Naive thymus-derived CD8-positive, alpha-beta T cell (primary cell): ENCODE measurements at regions not wholly inside any gene's neighbourhood (a gene's known extent, or its start where the extent isn't known, plus 50 kb on each side); places are given as distances from the start of the nearest gene placed in this dataset.
"Not testable (repeated sequence)": the region's sequence is repeated elsewhere in the genome, so short reads cannot be mapped to it uniquely, and the experiment has no call there.

Experiments
- ATAC-seq, 2 donors: fragments of 150-1000 bp; cut with Tn5 transposase in 1 of 2; sonication (Bioruptor Pico), chemical (Tn5 transposase) in 1 of 2; 1 replicate in 1 of 2; 2 replicates in 1 of 2; pipeline ENCODE4 v1.10.0; 2021; ENCODE audit warnings: mild to moderate bottlenecking in 2 of 2, moderate library complexity in 2 of 2
- POLR2A ChIA-PET: fragments of 350-600 bp; sonication (Branson Sonifier 250); formaldehyde crosslinking; loops from one replicate; lab custom pipeline; 2021; ENCODE audit warnings: antibody characterized with exemption; lab: Charles Lee
- DNase-seq, 10 donors: peaks; one replicate each; pipeline versions ENCODE4 v3.0.0 to v3.0.0-alpha.2; 2020 to 2022
- H3K27ac Mint-ChIP-seq, 10 donors: one replicate each; pipeline ENCODE4 v1.8.0; 2020 to 2022; ENCODE audit warnings: mild to moderate bottlenecking in 10 of 10, mixed read lengths in 10 of 10, moderate library complexity in 4 of 10, inconsistent platforms in 1 of 10
- H3K27me3 Mint-ChIP-seq, 5 donors: one replicate each; pipeline ENCODE4 v1.8.0; 2021 to 2022; ENCODE audit warnings: mixed read lengths in 5 of 5
- H3K36me3 Mint-ChIP-seq, 3 donors: one replicate each; pipeline ENCODE4 v1.8.0; 2020 to 2022; ENCODE audit warnings: mixed read lengths in 3 of 3, mild to moderate bottlenecking in 2 of 3, inconsistent platforms in 1 of 3
- H3K4me1 Mint-ChIP-seq, 4 donors: one replicate each; pipeline ENCODE4 v1.8.0; 2021 to 2022; ENCODE audit warnings: mixed read lengths in 4 of 4
- H3K4me3 Mint-ChIP-seq, 10 donors: one replicate each; pipeline ENCODE4 v1.8.0; 2020 to 2022; ENCODE audit warnings: mild to moderate bottlenecking in 10 of 10, mixed read lengths in 10 of 10, moderate library complexity in 6 of 10, inconsistent platforms in 1 of 10
- H3K9me3 Mint-ChIP-seq, 9 donors: one replicate each; pipeline ENCODE4 v1.8.0; 2020 to 2022; ENCODE audit warnings: mixed read lengths in 9 of 9, mild to moderate bottlenecking in 3 of 9, inconsistent platforms in 1 of 9, moderate library complexity in 1 of 9

DNA sequence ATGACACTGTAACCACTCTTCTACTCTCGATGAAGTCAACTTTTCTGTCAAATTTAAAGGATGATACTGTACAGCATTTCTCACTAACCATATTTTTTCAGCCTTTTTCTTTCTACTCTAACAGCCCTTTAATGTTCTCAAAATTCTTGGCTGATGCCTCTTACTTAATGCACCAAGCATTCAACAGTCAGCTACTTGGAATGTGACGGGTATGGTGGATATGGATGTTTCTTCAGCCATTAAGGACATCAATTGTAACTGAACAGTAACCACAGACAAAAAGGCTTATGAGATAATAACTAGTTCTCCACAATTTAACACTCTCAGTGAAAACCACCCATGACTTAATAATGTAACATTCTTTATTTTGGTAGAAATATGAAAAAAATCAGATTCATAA lies 467.2 kb upstream of the ZNF337 start:
- ATAC-seq: no peak
- POLR2A ChIA-PET: no interaction called here

DNA sequence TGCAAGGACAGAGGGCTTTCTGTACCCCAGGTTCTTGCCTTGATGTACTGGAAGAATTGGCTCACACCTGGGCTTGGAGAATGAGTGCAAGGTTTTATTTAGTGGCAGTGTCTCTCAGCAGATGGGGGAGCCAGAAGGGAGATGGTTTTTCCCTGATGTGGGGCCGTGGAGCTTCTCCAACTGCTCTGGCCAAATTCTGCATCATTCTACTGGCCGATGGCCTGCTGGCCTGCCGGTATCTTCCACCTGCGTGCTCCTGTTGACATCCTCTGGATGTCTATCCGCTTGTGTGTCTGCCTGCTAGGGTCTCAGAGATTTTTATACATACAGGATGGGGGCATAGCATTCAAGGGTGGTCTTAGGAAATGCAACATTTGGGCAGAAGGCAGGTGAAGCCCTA lies 466.5 kb upstream of the ZNF337 start:
- H3K36me3 Mint-ChIP-seq, DNase-seq, H3K9me3 Mint-ChIP-seq, H3K4me1 Mint-ChIP-seq, ATAC-seq, POLR2A ChIA-PET, H3K27ac Mint-ChIP-seq, H3K4me3 Mint-ChIP-seq: not testable (repeated sequence)
- H3K27me3 Mint-ChIP-seq: peaks cover 0 to 20% (median 3%) of the 10 kb centered on the region in 5 donors

More for the DNA sequence above, 467.2 kb upstream of the ZNF337 start:
- H3K27me3 Mint-ChIP-seq: peaks cover 0 to 19% (median 4%) of the 10 kb centered on the region in 5 donors
- H3K9me3 Mint-ChIP-seq: no peaks in the 10 kb centered on the region
- H3K27ac Mint-ChIP-seq: no peak overlapping the region
- H3K4me1 Mint-ChIP-seq: no peaks in the 10 kb centered on the region
- DNase-seq: no peak
- H3K4me3 Mint-ChIP-seq: no peak overlapping the region
- no peaks in the 10 kb centered on the region for H3K36me3 Mint-ChIP-seq

DNA sequence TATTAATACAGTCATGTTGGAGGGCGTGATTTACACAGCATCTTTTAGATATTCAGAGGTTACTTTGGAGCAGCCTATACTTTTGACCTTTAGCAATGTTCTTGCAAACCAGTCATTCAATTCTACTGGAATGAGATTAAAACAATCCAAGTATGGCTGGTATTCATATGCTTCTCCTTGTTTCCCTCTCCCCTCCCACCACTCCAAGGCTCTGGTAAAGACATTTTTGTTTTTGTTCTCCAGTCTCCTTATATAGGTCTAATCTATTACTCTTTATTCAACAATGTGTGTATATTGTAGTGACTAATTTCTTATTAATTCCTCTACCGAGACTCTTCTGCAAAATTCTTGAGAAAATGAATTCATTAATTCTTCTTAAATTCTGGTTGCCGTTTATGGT lies 465.1 kb upstream of the ZNF337 start:
- H3K4me3 Mint-ChIP-seq, DNase-seq, H3K4me1 Mint-ChIP-seq, H3K27ac Mint-ChIP-seq, ATAC-seq, H3K36me3 Mint-ChIP-seq, POLR2A ChIA-PET, H3K9me3 Mint-ChIP-seq: not testable (repeated sequence)
- H3K27me3 Mint-ChIP-seq: peaks cover 0 to 13% (median 3%) of the 10 kb centered on the region in 5 donors

DNA sequence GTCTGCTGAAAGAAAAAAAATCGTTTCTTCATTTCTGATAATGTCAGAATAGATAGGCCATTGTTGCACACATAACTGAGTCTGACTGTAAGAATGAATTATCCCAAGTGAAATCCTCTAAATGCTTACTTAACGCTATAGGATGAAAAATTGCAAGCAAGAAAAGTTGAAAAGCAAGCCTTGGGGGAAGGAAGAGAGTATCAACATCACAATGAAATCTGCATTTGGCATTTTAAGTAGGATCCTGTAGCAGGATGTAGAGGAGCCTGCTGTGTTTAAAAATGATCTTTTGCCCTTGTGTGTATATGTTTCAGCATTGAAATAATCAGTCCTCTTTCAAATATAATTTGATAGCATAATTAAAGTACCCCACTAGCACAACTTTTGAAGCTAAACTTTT lies 464.3 kb upstream of the ZNF337 start:
- ATAC-seq, H3K4me1 Mint-ChIP-seq, H3K9me3 Mint-ChIP-seq, H3K27ac Mint-ChIP-seq, POLR2A ChIA-PET, DNase-seq, H3K4me3 Mint-ChIP-seq, H3K36me3 Mint-ChIP-seq: not testable (repeated sequence)
- peaks cover 0 to 21% (median 3%) of the 10 kb centered on the region in 5 donors for H3K27me3 Mint-ChIP-seq

DNA sequence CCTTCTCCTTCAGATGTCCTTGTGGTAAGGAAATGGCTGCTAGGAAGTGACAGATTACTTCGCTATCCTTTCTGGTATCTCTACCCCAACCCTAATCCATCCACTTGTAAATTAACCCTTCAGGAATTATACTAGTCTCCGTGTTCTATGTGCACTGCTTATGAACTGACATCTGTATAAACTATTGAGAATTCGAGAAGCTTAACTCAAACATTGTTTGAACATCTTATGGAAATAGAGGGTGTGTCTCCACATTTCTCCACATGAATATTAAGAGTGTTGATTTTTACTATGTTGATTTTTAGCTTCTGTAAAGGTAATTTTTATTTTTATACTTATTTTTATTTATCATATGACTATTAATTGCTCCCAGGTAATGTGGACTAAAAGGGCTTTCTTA lies 457.6 kb upstream of the ZNF337 start:
- peaks cover 0 to 4% (median 0%) of the 10 kb centered on the region in 3 donors for H3K36me3 Mint-ChIP-seq
- POLR2A ChIA-PET: no interaction called here
- DNase-seq (no peak), ATAC-seq (no peak)
- H3K4me1 Mint-ChIP-seq: no peaks in the 10 kb centered on the region
- peaks cover 1 to 25% (median 4%) of the 10 kb centered on the region in 5 donors for H3K27me3 Mint-ChIP-seq
- no peak overlapping the region for H3K27ac Mint-ChIP-seq
- peaks cover 0 to 9% (median 0%) of the 10 kb centered on the region in 9 donors for H3K9me3 Mint-ChIP-seq
- no peak overlapping the region for H3K4me3 Mint-ChIP-seq

DNA sequence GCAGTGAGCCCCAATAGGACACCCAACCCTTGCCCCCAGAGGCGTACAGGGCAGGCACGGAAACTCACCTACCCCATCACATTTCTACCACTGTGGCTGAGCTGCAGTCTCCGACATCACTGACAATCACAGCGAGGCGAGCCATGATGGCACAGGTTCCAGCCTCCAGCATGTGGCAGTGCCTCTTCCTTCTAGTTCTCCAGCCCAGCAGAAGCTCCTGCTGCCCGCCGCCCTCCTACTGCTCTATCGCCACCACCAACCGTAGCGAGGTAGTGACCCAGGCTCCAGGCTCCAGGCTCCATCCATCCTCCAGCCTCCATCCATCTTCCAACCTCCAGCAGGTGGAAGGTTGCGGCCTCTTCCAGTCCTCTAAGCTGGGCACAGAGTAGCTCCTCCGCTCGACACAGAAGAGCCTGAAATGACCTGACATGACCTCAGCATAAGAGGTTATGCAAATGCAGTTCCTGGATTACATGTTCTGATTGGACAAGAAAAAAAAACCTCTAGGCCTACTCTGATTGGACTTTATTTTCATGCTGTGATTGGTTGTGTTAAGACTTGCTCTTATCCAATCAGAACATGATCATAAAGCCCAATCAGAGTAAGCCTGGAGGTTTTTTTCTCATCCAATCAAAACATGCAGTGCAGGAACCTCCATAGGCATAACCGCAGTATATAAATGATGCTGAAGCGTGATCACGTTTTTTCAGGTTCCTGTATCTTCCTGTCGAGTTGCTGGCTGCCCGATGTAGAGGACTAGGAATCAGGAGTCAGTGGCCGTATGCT lies 438.9 kb upstream of the ZNF337 start:
- Mint-ChIP-seq H3K27ac (no peak overlapping the region), H3K36me3 (no peaks in the 10 kb centered on the region), H3K4me1 (peaks cover 0 to 5% (median 4%) of the 10 kb centered on the region in 4 donors), H3K9me3 (peaks cover 0 to 12% (median 0%) of the 10 kb centered on the region in 9 donors), H3K27me3 (peaks cover 0 to 8% (median 0%) of the 10 kb centered on the region in 5 donors), H3K4me3 (no peak overlapping the region)
- DNase-seq (no peak), ATAC-seq (no peak)
- POLR2A ChIA-PET: no interaction called here

DNA sequence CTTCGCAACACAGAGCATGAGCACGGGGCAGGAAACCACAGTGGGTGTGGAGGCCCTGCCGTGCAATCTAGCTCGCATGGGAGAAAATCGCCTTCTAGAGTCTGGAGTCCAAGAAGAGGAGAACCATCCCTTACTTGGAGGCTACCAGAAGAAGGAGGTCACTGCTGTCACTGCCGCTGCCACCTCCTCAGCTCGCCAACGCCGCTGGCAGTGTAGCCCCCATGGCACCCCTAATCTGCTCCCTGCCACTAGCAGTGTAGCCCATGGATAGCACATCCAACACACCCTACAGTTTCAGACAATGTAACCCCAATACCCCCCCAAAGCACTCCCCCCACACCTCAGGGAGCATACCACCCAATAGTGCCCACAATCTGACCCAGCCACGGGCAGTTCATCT lies 438.0 kb upstream of the ZNF337 start:
- no peak for DNase-seq
- peaks cover 0 to 12% (median 0%) of the 10 kb centered on the region in 9 donors for H3K9me3 Mint-ChIP-seq

DNA sequence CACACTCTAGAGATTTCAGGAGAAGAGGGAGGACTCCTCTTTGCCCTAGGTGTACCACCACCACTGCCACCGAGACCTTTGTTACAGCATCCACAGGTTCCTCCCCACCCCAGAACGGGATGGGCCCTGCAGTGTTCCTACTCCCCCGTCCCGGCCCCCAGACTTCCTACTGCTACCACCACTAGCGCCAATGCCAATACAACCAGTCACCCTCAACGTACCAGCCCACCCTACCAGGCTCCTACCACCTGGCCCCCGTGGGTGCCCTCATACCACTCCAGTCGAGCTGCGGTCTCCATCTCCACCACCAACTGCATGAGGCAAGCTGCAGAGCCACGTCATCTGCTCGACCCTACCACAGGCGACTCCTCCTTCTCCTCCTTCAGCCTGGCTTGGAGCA lies 437.1 kb upstream of the ZNF337 start:
- Mint-ChIP-seq H3K27ac (peak overlapping the region in 1 of 10 donors; percentile 29), H3K9me3 (peaks cover 0 to 12% (median 0%) of the 10 kb centered on the region in 9 donors)
- H3K4me3 Mint-ChIP-seq, H3K27me3 Mint-ChIP-seq, ATAC-seq, H3K4me1 Mint-ChIP-seq, POLR2A ChIA-PET, H3K36me3 Mint-ChIP-seq: not testable (repeated sequence)
- peak in 1 of 10 donors; percentile 59 for DNase-seq

More for the DNA sequence above, 438.0 kb upstream of the ZNF337 start:
- peaks cover 0 to 5% (median 2%) of the 10 kb centered on the region in 4 donors for H3K4me1 Mint-ChIP-seq
- H3K36me3 Mint-ChIP-seq: no peaks in the 10 kb centered on the region
- H3K27me3 Mint-ChIP-seq: peaks cover 0 to 8% (median 0%) of the 10 kb centered on the region in 5 donors
- ATAC-seq: no peak
- no peak overlapping the region for H3K27ac Mint-ChIP-seq
- no peak overlapping the region for H3K4me3 Mint-ChIP-seq
- POLR2A ChIA-PET: no interaction called here

DNA sequence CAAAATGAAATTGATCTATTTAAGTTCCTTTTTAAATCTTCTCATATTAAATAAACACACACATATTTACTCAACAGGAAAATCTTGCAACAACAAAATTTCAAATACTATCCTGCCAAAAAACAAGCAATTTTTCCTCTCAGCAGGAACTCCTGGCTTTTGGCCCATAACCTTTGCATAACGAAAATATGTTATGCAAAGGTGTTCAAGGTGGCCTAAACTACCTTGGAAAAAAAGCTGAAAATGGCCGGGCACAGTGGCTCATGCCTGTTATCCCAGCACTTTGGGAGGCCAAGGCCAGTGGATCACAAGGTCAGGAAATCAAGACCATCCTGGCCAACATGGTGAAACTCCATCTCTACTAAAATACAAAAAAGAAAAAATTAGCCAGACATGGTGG lies 424.3 kb upstream of the ZNF337 start:
- H3K36me3 Mint-ChIP-seq, POLR2A ChIA-PET, H3K4me1 Mint-ChIP-seq: not testable (repeated sequence)

DNA sequence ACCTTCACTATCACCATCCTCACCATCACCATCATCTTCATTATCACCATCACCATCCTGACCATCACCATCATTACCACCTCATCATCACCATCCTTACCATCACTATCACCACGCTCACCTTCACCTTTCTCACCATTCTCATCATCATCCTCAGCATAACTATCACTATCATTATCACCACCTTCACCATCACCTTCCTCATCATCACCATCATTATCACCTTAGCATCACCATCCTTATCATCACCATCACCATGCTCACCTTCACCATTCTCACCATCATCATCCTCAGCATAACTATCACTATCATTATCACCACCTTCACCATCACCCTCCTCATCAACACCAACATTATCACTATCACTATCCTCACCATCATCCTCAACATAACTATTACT lies 397.8 kb upstream of the ZNF337 start:
- peaks cover 2 to 11% (median 3%) of the 10 kb centered on the region in 5 donors for H3K27me3 Mint-ChIP-seq
- H3K4me3 Mint-ChIP-seq, POLR2A ChIA-PET, H3K9me3 Mint-ChIP-seq, ATAC-seq, H3K36me3 Mint-ChIP-seq, DNase-seq, H3K4me1 Mint-ChIP-seq, H3K27ac Mint-ChIP-seq: not testable (repeated sequence)

More for the DNA sequence above, 424.3 kb upstream of the ZNF337 start:
- H3K27ac Mint-ChIP-seq, H3K27me3 Mint-ChIP-seq, H3K4me3 Mint-ChIP-seq, DNase-seq, ATAC-seq, H3K9me3 Mint-ChIP-seq: not testable (repeated sequence)

DNA sequence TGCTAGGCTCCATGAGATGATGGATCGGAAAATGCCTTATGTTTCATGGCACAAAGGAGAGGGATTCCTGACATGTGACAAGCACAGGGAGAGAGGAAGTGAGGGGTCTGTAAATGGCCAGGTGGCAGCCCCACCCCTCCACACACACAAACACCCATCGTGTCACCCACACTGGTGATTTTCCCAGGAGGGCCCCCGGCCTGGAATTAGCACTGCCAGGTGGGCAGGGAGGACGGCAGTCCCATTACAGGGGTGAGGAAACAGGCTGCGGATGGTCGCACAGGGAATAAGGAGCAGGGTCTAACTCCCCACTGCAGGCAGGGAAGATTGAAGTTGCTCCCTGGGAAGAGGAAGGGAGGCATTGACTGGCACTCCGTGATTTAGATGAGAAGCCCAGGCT lies 395.3 kb upstream of the ZNF337 start:
- H3K36me3 Mint-ChIP-seq, H3K27me3 Mint-ChIP-seq, ATAC-seq, H3K9me3 Mint-ChIP-seq, POLR2A ChIA-PET, H3K4me3 Mint-ChIP-seq, H3K4me1 Mint-ChIP-seq, DNase-seq: not testable (repeated sequence)
- H3K27ac Mint-ChIP-seq: peak overlapping the region in 1 of 10 donors; percentile 29

DNA sequence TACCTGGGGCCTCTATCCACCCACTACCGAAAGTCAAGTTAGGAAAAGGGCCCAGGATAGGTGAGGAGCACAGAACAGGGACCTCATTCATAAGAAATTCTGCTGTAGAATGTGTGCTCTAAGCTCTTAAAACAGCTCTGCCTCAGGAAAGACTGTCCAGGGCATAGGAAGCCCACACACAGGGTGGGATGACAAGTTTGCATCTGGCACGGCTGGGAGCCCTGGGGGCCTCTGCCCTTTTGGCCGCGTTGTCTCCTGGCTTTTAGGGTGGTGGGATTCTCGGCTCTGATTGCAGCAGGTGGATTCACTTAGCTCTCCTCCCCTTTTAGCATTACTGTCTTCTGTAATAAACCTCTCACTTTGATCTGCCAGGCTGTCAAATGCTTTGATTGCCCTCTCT lies 389.5 kb upstream of the ZNF337 start:
- H3K4me1 Mint-ChIP-seq, H3K9me3 Mint-ChIP-seq, H3K27me3 Mint-ChIP-seq, H3K36me3 Mint-ChIP-seq, H3K4me3 Mint-ChIP-seq, POLR2A ChIA-PET, ATAC-seq, DNase-seq, H3K27ac Mint-ChIP-seq: not testable (repeated sequence)

DNA sequence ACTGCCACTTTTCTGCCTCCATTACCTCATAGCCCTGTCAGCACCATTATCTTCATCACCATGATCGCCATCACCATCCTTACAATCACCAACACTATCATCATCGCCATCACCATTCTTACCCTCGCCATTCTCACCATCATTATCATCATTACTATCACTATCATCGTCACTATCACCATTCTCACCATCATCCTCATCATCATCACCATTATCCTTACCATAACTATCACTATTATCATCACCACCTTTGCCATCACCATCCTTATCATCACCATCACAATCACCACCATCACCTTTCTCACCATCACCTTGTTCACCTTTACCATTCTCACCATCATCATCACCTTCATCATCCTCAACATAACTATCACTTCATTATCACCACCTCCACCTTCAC lies 377.3 kb upstream of the ZNF337 start:
- H3K27me3 Mint-ChIP-seq, H3K4me3 Mint-ChIP-seq, ATAC-seq, H3K36me3 Mint-ChIP-seq, H3K27ac Mint-ChIP-seq, POLR2A ChIA-PET, H3K9me3 Mint-ChIP-seq, H3K4me1 Mint-ChIP-seq, DNase-seq: not testable (repeated sequence)

DNA sequence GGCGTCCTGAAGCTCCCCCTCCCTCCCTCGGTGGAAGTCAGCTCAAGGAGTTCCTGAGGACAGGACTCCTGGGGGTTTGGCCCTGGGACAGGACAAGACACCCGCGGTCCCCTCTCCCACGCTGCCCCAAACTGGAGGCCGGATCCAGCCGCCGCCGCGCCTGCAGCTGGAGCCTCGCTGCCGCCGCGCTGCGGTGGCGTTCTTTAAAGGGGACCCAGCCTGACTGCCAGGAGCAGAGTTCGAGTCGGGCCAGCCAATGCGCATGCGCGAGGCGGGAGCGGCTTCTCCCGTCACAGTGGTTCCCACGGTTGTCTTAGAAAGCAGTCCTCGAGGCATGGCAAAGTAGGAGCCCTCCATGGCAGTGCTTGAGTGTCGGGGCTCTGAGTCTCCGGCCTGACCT lies 362.7 kb upstream of the ZNF337 start:
- H3K27me3 Mint-ChIP-seq, H3K36me3 Mint-ChIP-seq, DNase-seq, POLR2A ChIA-PET, ATAC-seq, H3K27ac Mint-ChIP-seq, H3K4me3 Mint-ChIP-seq, H3K4me1 Mint-ChIP-seq, H3K9me3 Mint-ChIP-seq: not testable (repeated sequence)
